Kidney epithelial cell (primary cell): ENCODE measurements at regions not wholly inside any gene's neighbourhood (a gene's known extent, or its start where the extent isn't known, plus 50 kb on each side); places are given as distances from the start of the nearest gene placed in this dataset.

Experiments used
- DNase-seq: peaks from one replicate; pipeline ENCODE4 v3.0.0-alpha.2; 2010; ENCODE audit warnings: low read depth
- H3K27me3 ChIP-seq: 2 replicates; pipeline ENCODE4 v1.6.0; 2011; ENCODE audit warnings: low read length; ENCODE audit not compliant: control insufficient read depth, insufficient read depth
- H3K36me3 ChIP-seq: 2 replicates; pipeline ENCODE4 v1.5.1; 2011; ENCODE audit warnings: low read length; ENCODE audit not compliant: control insufficient read depth, insufficient read depth
- H3K4me3 ChIP-seq: 2 replicates; pipeline ENCODE4 v1.5.1; 2011; ENCODE audit warnings: low read depth, mild to moderate bottlenecking, control low read depth, low read length
- CTCF ChIP-seq: IDR thresholded peaks from 2 replicates; pipeline ENCODE4 v1.5.1; 2011; ENCODE audit warnings: mild to moderate bottlenecking, moderate library complexity, low read length, control low read depth, inconsistent platforms; ENCODE audit not compliant: insufficient read depth, poor library complexity, severe bottlenecking

DNA sequence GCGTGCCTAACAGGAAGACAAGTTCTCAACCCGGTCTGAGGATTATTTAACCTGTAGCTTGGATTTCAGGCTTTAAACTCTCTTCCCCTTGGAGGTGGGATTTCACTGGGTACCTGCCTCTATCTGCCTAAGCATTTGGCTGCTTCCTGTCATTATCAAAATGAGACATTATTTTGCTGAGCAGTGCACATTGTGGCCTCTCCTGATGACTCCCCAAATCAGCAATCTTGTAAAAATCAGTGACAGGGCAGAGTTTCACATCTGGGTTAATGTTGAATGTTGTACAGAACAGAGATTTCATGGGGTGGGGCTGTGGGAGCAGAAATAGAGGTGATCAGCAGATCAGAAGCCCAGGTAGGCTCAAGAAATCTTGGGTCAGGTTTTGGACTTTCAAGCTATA lies 605.9 kb downstream of the ELAVL2 start:
- no peak overlapping the region for H3K4me3 ChIP-seq
- TF ChIP-seq CTCF: no peak
- no peaks in the 10 kb centered on the region for H3K36me3 ChIP-seq
- DNase-seq: no peak
- no peaks in the 10 kb centered on the region for H3K27me3 ChIP-seq

- DNase-seq: no peak
- no peaks in the 10 kb centered on the region for H3K36me3 ChIP-seq
- H3K4me3 ChIP-seq: no peak overlapping the region
- TF ChIP-seq CTCF: no peak
- H3K27me3 ChIP-seq: no peaks in the 10 kb centered on the region
Measured at GRCh38 chr9:23220957-23221356, 605.1 kb downstream of the ELAVL2 start.

DNA sequence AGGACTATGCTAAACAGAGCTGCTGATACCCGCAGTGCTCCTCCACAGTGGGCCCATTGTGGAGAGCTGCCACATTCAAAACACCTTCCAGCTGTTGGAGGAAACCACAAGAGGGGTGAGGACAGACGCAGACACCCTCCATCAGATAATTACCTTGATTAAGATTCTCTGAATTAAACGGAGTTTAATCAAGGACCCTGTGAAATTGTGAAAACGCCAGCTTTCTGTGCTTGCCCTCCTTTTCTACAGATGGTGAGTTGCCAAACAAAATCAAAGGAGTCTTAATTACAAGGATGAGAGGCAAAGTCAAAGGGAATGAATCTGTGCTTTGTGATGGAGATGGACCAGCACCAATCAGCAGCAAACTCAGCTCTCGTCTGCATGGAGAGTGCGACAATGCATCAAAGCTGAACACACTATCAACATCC lies 596.1 kb downstream of the ELAVL2 start:
- Histone ChIP-seq H3K36me3 (no peaks in the 10 kb centered on the region), H3K27me3 (no peaks in the 10 kb centered on the region), H3K4me3 (no peak overlapping the region)
- DNase-seq: no peak
- TF ChIP-seq CTCF: no peak

DNA sequence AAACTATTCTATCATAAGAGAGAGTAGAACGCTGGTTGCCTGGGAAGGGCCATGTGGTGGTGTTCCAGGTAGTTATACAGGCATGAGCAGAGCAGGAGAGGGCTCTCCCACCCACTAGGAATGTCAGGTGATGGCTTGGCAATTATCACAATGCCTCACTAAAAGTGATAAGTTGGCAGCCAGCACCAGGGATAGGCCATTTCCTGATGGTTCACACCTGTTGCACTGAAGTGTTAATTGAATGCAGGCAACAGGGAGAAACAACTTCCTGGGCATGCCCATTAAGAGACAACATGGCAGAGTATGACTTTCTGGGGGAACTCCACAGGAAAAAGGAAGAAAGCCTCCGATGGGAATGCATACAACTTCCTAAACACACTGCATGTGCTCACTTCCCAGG lies 593.2 kb downstream of the ELAVL2 start:
- DNase-seq: no peak
- Histone ChIP-seq H3K36me3 (no peaks in the 10 kb centered on the region), H3K4me3 (no peak overlapping the region), H3K27me3 (no peaks in the 10 kb centered on the region)
- no peak for TF ChIP-seq CTCF

GRCh38 chr9:23243523-23243922 lies 582.5 kb downstream of the ELAVL2 start:
- H3K4me3 ChIP-seq: no peak overlapping the region
- DNase-seq: no peak
- no peaks in the 10 kb centered on the region for H3K36me3 ChIP-seq
- no peaks in the 10 kb centered on the region for H3K27me3 ChIP-seq
- TF ChIP-seq CTCF: no peak

GRCh38 chr9:23245067-23245466 lies 581.0 kb downstream of the ELAVL2 start:
- Histone ChIP-seq H3K27me3 (no peaks in the 10 kb centered on the region), H3K4me3 (no peak overlapping the region), H3K36me3 (no peaks in the 10 kb centered on the region)
- no peak for TF ChIP-seq CTCF
- no peak for DNase-seq
